Hepatocyte (in vitro differentiated cells): ENCODE measurements at regions not wholly inside any gene's neighbourhood (a gene's known extent, or its start where the extent isn't known, plus 50 kb on each side); places are given as distances from the start of the nearest gene placed in this dataset.
"Not testable (repeated sequence)": the region's sequence is repeated elsewhere in the genome, so short reads cannot be mapped to it uniquely, and the experiment has no call there.

Experiments
- DNase-seq: peaks from one replicate; pipeline ENCODE4 v3.0.0-alpha.2; 2016; ENCODE audit warnings: low spot score
- H2AFZ ChIP-seq: fragments of 200-600 bp; sonication (generic); 2 replicates; pipeline ENCODE4 v1.6.0; 2016; ENCODE audit warnings: antibody characterized with exemption, mild to moderate bottlenecking
- H3K27ac ChIP-seq: fragments of 200-600 bp; sonication (generic); 2 replicates; pipeline ENCODE4 v1.5.1; 2016; ENCODE audit warnings: mild to moderate bottlenecking
- H3K27me3 ChIP-seq: fragments of 200-600 bp; sonication (generic); 2 replicates; pipeline ENCODE4 v1.6.1; 2016
- H3K36me3 ChIP-seq: fragments of 200-600 bp; sonication (generic); replicated peaks from 2 replicates; pipeline ENCODE4 v1.5.1; 2016; ENCODE audit warnings: low read depth; ENCODE audit not compliant: insufficient read depth
- H3K4me1 ChIP-seq: fragments of 200-600 bp; sonication (generic); 2 replicates; pipeline ENCODE4 v1.5.1; 2016; ENCODE audit warnings: mild to moderate bottlenecking, moderate library complexity; ENCODE audit not compliant: insufficient read depth
- H3K4me2 ChIP-seq: fragments of 200-600 bp; sonication (generic); 2 replicates; pipeline ENCODE4 v1.6.0; 2016
- H3K4me3 ChIP-seq: fragments of 200-600 bp; sonication (generic); 2 replicates; pipeline ENCODE4 v1.5.1; 2016; ENCODE audit warnings: mild to moderate bottlenecking
- H3K79me2 ChIP-seq: fragments of 200-600 bp; sonication (generic); 2 replicates; pipeline ENCODE4 v1.6.0; 2017; ENCODE audit warnings: mild to moderate bottlenecking
- H3K9me2 ChIP-seq: fragments of 200-600 bp; sonication (generic); replicated peaks from 2 replicates; pipeline ENCODE4 v1.6.0; 2017; ENCODE audit warnings: mild to moderate bottlenecking; ENCODE audit not compliant: insufficient read depth
- H3K9me3 ChIP-seq: fragments of 200-600 bp; sonication (generic); 2 replicates; pipeline ENCODE4 v1.5.1; 2016; ENCODE audit warnings: low read depth, mild to moderate bottlenecking
- H4K20me1 ChIP-seq: fragments of 200-600 bp; sonication (generic); 2 replicates; pipeline ENCODE4 v1.6.0; 2016; ENCODE audit warnings: mild to moderate bottlenecking; ENCODE audit not compliant: insufficient read depth, poor library complexity, severe bottlenecking
- CTCF ChIP-seq: fragments of 200-600 bp; sonication (generic); IDR thresholded peaks from 2 replicates; pipeline ENCODE4 v1.5.1; 2016; ENCODE audit warnings: antibody characterized with exemption, mild to moderate bottlenecking; ENCODE audit not compliant: poor library complexity
- EZH2 ChIP-seq: fragments of 200-600 bp; sonication (generic); IDR thresholded peaks from 2 replicates; pipeline ENCODE4 v1.6.1; 2016; ENCODE audit warnings: antibody characterized with exemption, mild to moderate bottlenecking, borderline replicate concordance
- EZH2phosphoT487 ChIP-seq: fragments of 200-600 bp; sonication (generic); IDR thresholded peaks from one replicate; pipeline ENCODE4 v1.6.1; 2018; ENCODE audit warnings: antibody characterized with exemption, mild to moderate bottlenecking, low read depth, moderate library complexity; ENCODE audit not compliant: unreplicated experiment, severe bottlenecking
- WGBS: methylation state at CpG from one replicate; pipeline ENCODE4 v1.1.6; 2016; ENCODE audit warnings: low lambda C conversion rate; ENCODE audit errors: missing lambda C conversion rate; 5-methylcytosine and 5-hydroxymethylcytosine counted together

- H3K4me1 ChIP-seq = no peaks in the 10 kb centered on the region
- no peaks in the 10 kb centered on the region for H3K9me2 ChIP-seq
- no peak overlapping the region for H2AFZ ChIP-seq
- no peak overlapping the region for H3K4me3 ChIP-seq
- H3K36me3 ChIP-seq = no peaks in the 10 kb centered on the region
- H3K79me2 ChIP-seq = no peaks in the 10 kb centered on the region
- no peaks in the 10 kb centered on the region for H3K9me3 ChIP-seq
- no peaks in the 10 kb centered on the region for H3K27me3 ChIP-seq
- no peaks in the 10 kb centered on the region for H4K20me1 ChIP-seq
- peak overlapping the region; percentile 73 for H3K27ac ChIP-seq
- peak; percentile 53 for DNase-seq
- no peak overlapping the region for H3K4me2 ChIP-seq
- no peak for TF ChIP-seq CTCF
- TF ChIP-seq EZH2phosphoT487 = no peak
- no peak for TF ChIP-seq EZH2
Observed at GRCh38 chr4:72209600-72209999, 177.8 kb downstream of the NPFFR2 start.

DNA sequence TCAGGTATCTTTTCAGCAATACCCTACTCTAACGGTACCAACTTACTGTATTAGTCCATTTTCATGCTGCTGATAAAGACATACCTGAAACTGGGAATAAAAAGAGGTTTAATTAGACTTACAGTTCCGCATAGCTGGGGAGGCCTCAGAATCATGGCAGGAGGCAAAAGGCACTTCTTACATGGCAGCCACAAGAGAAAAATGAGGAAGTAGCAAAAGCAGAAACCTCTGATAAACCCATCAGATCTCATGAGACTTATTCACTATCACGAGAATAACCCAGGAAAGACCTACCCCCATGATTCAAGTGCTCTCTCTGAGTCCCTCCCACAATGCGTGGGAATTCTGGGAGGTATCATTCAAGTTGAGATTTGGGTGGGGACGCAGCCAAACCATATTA is 182.0 kb downstream of the NPFFR2 start:
- not testable (repeated sequence) for H4K20me1 ChIP-seq, H3K27ac ChIP-seq, H3K9me3 ChIP-seq, H3K9me2 ChIP-seq, H3K4me1 ChIP-seq, H3K36me3 ChIP-seq, DNase-seq, H3K79me2 ChIP-seq, H3K27me3 ChIP-seq, H3K4me3 ChIP-seq, H3K4me2 ChIP-seq, H2AFZ ChIP-seq
- 88% methylated on average over 5 of the region's 5 CpGs for WGBS

DNA sequence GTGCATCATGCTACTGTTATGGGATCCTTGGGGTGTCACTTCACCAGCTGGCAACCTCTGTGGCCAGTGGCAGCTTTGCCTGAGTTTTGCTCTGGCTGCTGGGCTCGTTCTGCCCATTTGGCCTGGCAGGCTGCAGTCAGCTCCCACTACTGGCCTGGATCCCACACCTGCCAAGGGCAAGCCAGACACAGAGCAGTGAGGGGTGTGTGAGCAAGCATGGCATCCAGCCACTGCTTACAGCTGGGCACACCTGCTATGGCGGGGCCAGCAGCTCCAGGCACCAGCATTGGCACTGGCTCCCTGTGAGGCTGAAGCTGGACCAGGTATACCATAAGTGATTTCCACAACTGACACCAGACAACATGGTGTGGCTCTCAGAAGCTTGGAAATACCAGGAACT is 183.4 kb downstream of the NPFFR2 start:
- 91% methylated on average over 2 of the region's 2 CpGs for WGBS
- Histone ChIP-seq H3K4me2 (no peak overlapping the region), H3K36me3 (no peaks in the 10 kb centered on the region), H3K4me3 (no peak overlapping the region), H3K79me2 (no peaks in the 10 kb centered on the region), H3K4me1 (no peaks in the 10 kb centered on the region), H3K9me2 (no peaks in the 10 kb centered on the region), H3K9me3 (no peaks in the 10 kb centered on the region), H3K27me3 (no peaks in the 10 kb centered on the region), H2AFZ (no peak overlapping the region), H4K20me1 (no peaks in the 10 kb centered on the region), H3K27ac (no peak overlapping the region)
- DNase-seq = no peak
- TF ChIP-seq CTCF (no peak), EZH2phosphoT487 (no peak), EZH2 (no peak)

DNA sequence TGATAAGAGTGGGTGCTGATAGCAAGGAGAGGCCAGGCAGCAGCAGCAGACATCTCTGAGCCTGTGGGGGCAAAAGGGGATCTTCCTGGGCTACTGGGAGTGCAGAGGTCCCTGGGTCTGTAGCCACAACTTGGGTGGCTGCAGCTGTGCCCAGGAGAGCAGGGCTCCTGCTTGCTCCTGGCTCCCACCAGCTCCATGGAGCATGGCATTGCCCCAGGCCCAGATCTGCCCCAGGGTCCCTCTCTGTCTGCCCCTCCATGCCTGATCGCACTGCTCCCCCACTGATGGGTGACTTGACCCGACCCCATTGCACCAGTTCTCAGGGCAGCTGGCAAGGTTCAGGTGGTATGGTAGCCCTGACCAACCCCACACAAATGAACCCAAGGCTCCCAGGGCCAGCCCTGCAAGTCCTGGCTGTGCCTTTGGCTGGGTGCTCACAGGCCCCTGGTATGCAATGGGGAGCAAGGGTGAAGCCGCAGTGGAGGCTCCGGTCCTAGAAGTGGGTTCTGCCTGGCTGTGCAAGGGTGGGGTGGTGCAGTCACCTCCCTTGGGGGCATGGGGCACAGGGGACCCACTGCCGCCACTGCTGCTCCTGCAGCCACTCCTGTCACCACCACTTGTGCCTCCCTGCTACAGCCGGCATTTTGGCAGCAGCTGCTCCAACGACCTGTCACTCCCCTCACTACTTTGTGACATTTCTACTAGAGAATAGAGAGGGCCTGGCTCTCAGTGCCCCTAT is 184.9 kb downstream of the NPFFR2 start:
- no peak for DNase-seq
- Histone ChIP-seq H3K4me1 (no peaks in the 10 kb centered on the region), H3K9me2 (no peaks in the 10 kb centered on the region), H4K20me1 (no peaks in the 10 kb centered on the region), H2AFZ (no peak overlapping the region), H3K27me3 (no peaks in the 10 kb centered on the region), H3K79me2 (no peaks in the 10 kb centered on the region), H3K9me3 (no peaks in the 10 kb centered on the region), H3K36me3 (no peaks in the 10 kb centered on the region), H3K4me3 (no peak overlapping the region), H3K4me2 (no peak overlapping the region), H3K27ac (no peak overlapping the region)
- no peak for TF ChIP-seq EZH2
- no peak for TF ChIP-seq EZH2phosphoT487
- TF ChIP-seq CTCF = no peak
- 91% methylated on average over 7 of the region's 7 CpGs for WGBS
